ENCODE measurements at regions not wholly inside any gene's neighbourhood (a gene's known extent, or its start where the extent isn't known, plus 50 kb on each side); places are given as distances from the start of the nearest gene placed in this dataset.

GRCh38 chr1:244242446-244242845, 191.4 kb downstream of the ZBTB18 start:
- ChIA-PET POLR2A (no interaction called here), SMC1A (ENCODE audit: uncharacterized antibody, unreplicated experiment) (no interaction called here), CTCF (interaction anchor here (0.6 kb wide), 1 partner anchor 244 kb away, joined by 3 read pairs; no protein-coding TSS in a partner anchor), RAD21 (ENCODE audit: unreplicated experiment) (no interaction called here)
- intact Hi-C loops (cut with micrococcal nuclease; ENCODE audit: unreplicated experiment) (no loop called here), in situ Hi-C loops (cut with MboI) (no loop called here)
- ATAC-seq (peak; percentile 27; the same call in 1 of the 3 replicates), FAIRE-seq (no peak), DNase-seq (ENCODE audit: low read depth, low spot score) (no peak)
- H3K4me3 ChIP-seq: no peak overlapping the region
- H3K4me2 ChIP-seq (ENCODE audit: control insufficient read depth, insufficient read depth): no peak overlapping the region
- H3K27ac ChIP-seq (ENCODE audit: control insufficient read depth, insufficient read depth): no peak overlapping the region
- peaks cover 7% of the 10 kb centered on the region for H3K4me1 ChIP-seq (ENCODE audit: control insufficient read depth, insufficient read depth, low read length)
- TF ChIP-seq SMAD5 (IDR thresholded peaks at IDR 0.05; ENCODE audit: low read depth): no peak
- no peak for TF ChIP-seq MXI1 (IDR thresholded peaks at IDR 0.05; ENCODE audit: low read depth, low read length)
- no peaks in the 10 kb centered on the region for H3K27me3 ChIP-seq (replicated peaks in 1 of 2; ENCODE audit: control insufficient read depth in 2 of 2, insufficient read depth in 2 of 2, low read length in 1 of 2)
- H4K20me1 ChIP-seq (ENCODE audit: control insufficient read depth, insufficient read depth): no peaks in the 10 kb centered on the region
- no peak overlapping the region for H2AFZ ChIP-seq (ENCODE audit: control insufficient read depth, low read depth, low read length)
- WGBS (ENCODE audit: insufficient coverage, insufficient replicate concordance, low lambda C conversion rate, missing lambda C conversion rate): 89% methylated on average over 5 of the region's 5 CpGs
- no peaks in the 10 kb centered on the region for H3K36me3 ChIP-seq (ENCODE audit: control insufficient read depth in 2 of 2, insufficient read depth in 2 of 2, low read length in 1 of 2)
- no peaks in the 10 kb centered on the region for H3K79me2 ChIP-seq (ENCODE audit: control insufficient read depth, insufficient read depth, low read length)
- no peaks in the 10 kb centered on the region; the same call in 2 of the 3 replicates for H3K9me3 ChIP-seq (replicated peaks; ENCODE audit: control insufficient read depth, insufficient read depth, low read length)
- H3K9ac ChIP-seq (ENCODE audit: control insufficient read depth, insufficient read depth, low read length): no peak overlapping the region
- no TSS peak for BruUV-seq (replicated peaks)

- BruUV-seq (replicated peaks): no TSS peak
- no peak for FAIRE-seq
These were observed 195.3 kb downstream of the ZBTB18 start for GRCh38 chr1:244246334-244246733.

More at GRCh38 chr1:244246334-244246733, 195.3 kb downstream of the ZBTB18 start:
- ChIA-PET CTCF (no interaction called here), POLR2A (no interaction called here), RAD21 (ENCODE audit: unreplicated experiment) (no interaction called here), SMC1A (ENCODE audit: uncharacterized antibody, unreplicated experiment) (no interaction called here)
- Histone ChIP-seq H2AFZ (ENCODE audit: control insufficient read depth, low read depth, low read length) (no peak overlapping the region), H3K79me2 (ENCODE audit: control insufficient read depth, insufficient read depth, low read length) (no peaks in the 10 kb centered on the region), H3K4me2 (ENCODE audit: control insufficient read depth, insufficient read depth) (no peak overlapping the region), H3K27me3 (replicated peaks in 1 of 2; ENCODE audit: control insufficient read depth in 2 of 2, insufficient read depth in 2 of 2, low read length in 1 of 2) (no peaks in the 10 kb centered on the region), H3K9me3 (replicated peaks; ENCODE audit: control insufficient read depth, insufficient read depth, low read length) (no peaks in the 10 kb centered on the region; the same call in 2 of the 3 replicates), H3K27ac (ENCODE audit: control insufficient read depth, insufficient read depth) (no peak overlapping the region), H3K36me3 (ENCODE audit: control insufficient read depth in 2 of 2, insufficient read depth in 2 of 2, low read length in 1 of 2) (no peaks in the 10 kb centered on the region), H4K20me1 (ENCODE audit: control insufficient read depth, insufficient read depth) (no peaks in the 10 kb centered on the region), H3K9ac (ENCODE audit: control insufficient read depth, insufficient read depth, low read length) (no peak overlapping the region), H3K4me1 (ENCODE audit: control insufficient read depth, insufficient read depth, low read length) (no peaks in the 10 kb centered on the region), H3K4me3 (no peak overlapping the region)
- TF ChIP-seq BRCA1 (IDR thresholded peaks at IDR 0.05; ENCODE audit: low read depth, low read length): no peak
- no peak for TF ChIP-seq ZNF384 (IDR thresholded peaks at IDR 0.05; ENCODE audit: borderline replicate concordance, low read depth, low read length)
- no peak for TF ChIP-seq EP300 (IDR thresholded peaks at IDR 0.05; ENCODE audit: borderline replicate concordance in 1 of 2, control insufficient read depth in 1 of 2, low read depth in 2 of 2, low read length in 2 of 2)
- TF ChIP-seq, protein P1, sequence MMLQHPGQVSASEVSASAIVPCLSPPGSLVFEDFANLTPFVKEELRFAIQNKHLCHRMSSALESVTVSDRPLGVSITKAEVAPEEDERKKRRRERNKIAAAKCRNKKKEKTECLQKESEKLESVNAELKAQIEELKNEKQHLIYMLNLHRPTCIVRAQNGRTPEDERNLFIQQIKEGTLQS (IDR thresholded peaks at IDR 0.05; ENCODE audit: borderline replicate concordance, extremely low read depth, low read depth, low read length): no peak
- TF ChIP-seq MTA3 (IDR thresholded peaks at IDR 0.05; ENCODE audit: borderline replicate concordance, low read length): no peak
- no peak for DNase-seq (ENCODE audit: low read depth, low spot score)
- in situ Hi-C loops (cut with MboI) (no loop called here), intact Hi-C loops (cut with micrococcal nuclease; ENCODE audit: unreplicated experiment) (no loop called here)
- WGBS (ENCODE audit: insufficient coverage, insufficient replicate concordance, low lambda C conversion rate, missing lambda C conversion rate): 21% methylated on average over 4 of the region's 4 CpGs
- ATAC-seq: peak; percentile 27; the same call in 1 of the 3 replicates
